BJ (cell line): ENCODE measurements at regions not wholly inside any gene's neighbourhood (a gene's known extent, or its start where the extent isn't known, plus 50 kb on each side); places are given as distances from the start of the nearest gene placed in this dataset.

Experiments used
- CTCF ChIA-PET: fragments of 350-600 bp; formaldehyde crosslinking; extraction: SDS; loops from one replicate; lab custom pipeline; 2021; ENCODE audit warnings: antibody characterized with exemption, inconsistent platforms; lab: Yijun Ruan, JAX
- POLR2A ChIA-PET: fragments of 300-600 bp; sonication (Branson Sonifier 250); formaldehyde crosslinking; extraction: SDS; loops from one replicate; lab custom pipeline; 2021; ENCODE audit warnings: antibody characterized with exemption; lab: Charles Lee
- DNase-seq: peaks from one replicate; pipeline ENCODE4 v3.0.0-alpha.2; 2011; ENCODE audit warnings: low read depth
- H3K27me3 ChIP-seq: 2 replicates; pipeline ENCODE4 v1.6.0; 2011; ENCODE audit warnings: low read length; ENCODE audit not compliant: control insufficient read depth, insufficient read depth
- H3K36me3 ChIP-seq: 2 replicates; pipeline ENCODE4 v1.5.1; 2011; ENCODE audit warnings: low read length; ENCODE audit not compliant: control insufficient read depth, insufficient read depth
- H3K4me3 ChIP-seq: 2 replicates; pipeline ENCODE4 v1.5.1; 2011; ENCODE audit warnings: low read depth, mild to moderate bottlenecking, control low read depth, low read length
- TF ChIP-seq, protein P1 (sequence below): IDR thresholded peaks from 2 replicates; pipeline ENCODE4 v1.5.1; 2011; ENCODE audit warnings: low read depth, mild to moderate bottlenecking, control low read depth, inconsistent platforms, low read length, moderate library complexity; ENCODE audit not compliant: insufficient read depth

GRCh38 chr21:35138665-35139381 is 89.7 kb upstream of the RUNX1 start:
- TF ChIP-seq, protein P1, sequence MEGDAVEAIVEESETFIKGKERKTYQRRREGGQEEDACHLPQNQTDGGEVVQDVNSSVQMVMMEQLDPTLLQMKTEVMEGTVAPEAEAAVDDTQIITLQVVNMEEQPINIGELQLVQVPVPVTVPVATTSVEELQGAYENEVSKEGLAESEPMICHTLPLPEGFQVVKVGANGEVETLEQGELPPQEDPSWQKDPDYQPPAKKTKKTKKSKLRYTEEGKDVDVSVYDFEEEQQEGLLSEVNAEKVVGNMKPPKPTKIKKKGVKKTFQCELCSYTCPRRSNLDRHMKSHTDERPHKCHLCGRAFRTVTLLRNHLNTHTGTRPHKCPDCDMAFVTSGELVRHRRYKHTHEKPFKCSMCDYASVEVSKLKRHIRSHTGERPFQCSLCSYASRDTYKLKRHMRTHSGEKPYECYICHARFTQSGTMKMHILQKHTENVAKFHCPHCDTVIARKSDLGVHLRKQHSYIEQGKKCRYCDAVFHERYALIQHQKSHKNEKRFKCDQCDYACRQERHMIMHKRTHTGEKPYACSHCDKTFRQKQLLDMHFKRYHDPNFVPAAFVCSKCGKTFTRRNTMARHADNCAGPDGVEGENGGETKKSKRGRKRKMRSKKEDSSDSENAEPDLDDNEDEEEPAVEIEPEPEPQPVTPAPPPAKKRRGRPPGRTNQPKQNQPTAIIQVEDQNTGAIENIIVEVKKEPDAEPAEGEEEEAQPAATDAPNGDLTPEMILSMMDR = no peak
- ChIA-PET POLR2A (interaction anchor here (0.6 kb wide), 1 partner anchor 330 kb away, joined by 5 read pairs; no protein-coding TSS in a partner anchor), CTCF (no interaction called here)
- no peaks in the 10 kb centered on the region for H3K27me3 ChIP-seq
- H3K4me3 ChIP-seq = no peak overlapping the region
- H3K36me3 ChIP-seq = no peaks in the 10 kb centered on the region
- DNase-seq = no peak

GRCh38 chr21:35136586-35137219 is 87.6 kb upstream of the RUNX1 start:
- DNase-seq = no peak
- ChIA-PET CTCF (no interaction called here), POLR2A (interaction anchor here (0.6 kb wide), 2 partner anchors 13 to 68 kb away, joined by 3 to 7 read pairs; no protein-coding TSS in a partner anchor)
- no peaks in the 10 kb centered on the region for H3K36me3 ChIP-seq
- H3K27me3 ChIP-seq = no peaks in the 10 kb centered on the region
- H3K4me3 ChIP-seq = no peak overlapping the region
- TF ChIP-seq, protein P1 = no peak

GRCh38 chr21:35136106-35136505 is 87.0 kb upstream of the RUNX1 start:
- no peak for DNase-seq
- CTCF ChIA-PET = no interaction called here
- H3K36me3 ChIP-seq = no peaks in the 10 kb centered on the region
- POLR2A ChIA-PET = no interaction called here
- TF ChIP-seq, protein P1 = no peak
- no peak overlapping the region for H3K4me3 ChIP-seq
- no peaks in the 10 kb centered on the region for H3K27me3 ChIP-seq

- ChIA-PET POLR2A (no interaction called here), CTCF (no interaction called here)
- H3K36me3 ChIP-seq = no peaks in the 10 kb centered on the region
- no peaks in the 10 kb centered on the region for H3K27me3 ChIP-seq
- no peak for DNase-seq
- H3K4me3 ChIP-seq = no peak overlapping the region
- TF ChIP-seq, protein P1 = no peak
Observed at GRCh38 chr21:35135481-35135880, 86.4 kb upstream of the RUNX1 start.

GRCh38 chr21:35134309-35134708 is 85.2 kb upstream of the RUNX1 start:
- POLR2A ChIA-PET = no interaction called here
- TF ChIP-seq, protein P1 = no peak
- CTCF ChIA-PET = no interaction called here
- Histone ChIP-seq H3K4me3 (no peak overlapping the region), H3K36me3 (no peaks in the 10 kb centered on the region), H3K27me3 (no peaks in the 10 kb centered on the region)
- no peak for DNase-seq
